NT2/D1 (cell line): ENCODE measurements at regions not wholly inside any gene's neighbourhood (a gene's known extent, or its start where the extent isn't known, plus 50 kb on each side); places are given as distances from the start of the nearest gene placed in this dataset.
"Not testable (repeated sequence)": the region's sequence is repeated elsewhere in the genome, so short reads cannot be mapped to it uniquely, and the experiment has no call there.

ENCODE experiments used
- DNase-seq: peaks from one replicate; pipeline ENCODE4 v3.0.0-alpha.2; 2011; ENCODE audit warnings: low read depth, low spot score
- H3K27me3 ChIP-seq: 2 replicates; pipeline ENCODE4 v1.6.0; 2011; ENCODE audit warnings: mild to moderate bottlenecking; ENCODE audit not compliant: insufficient read length, insufficient read depth
- H3K36me3 ChIP-seq: 2 replicates; pipeline ENCODE4 v1.6.1; 2011; ENCODE audit warnings: mild to moderate bottlenecking, low read length, mixed read lengths; ENCODE audit not compliant: insufficient read depth, insufficient read length
- H3K4me1 ChIP-seq: 2 replicates; pipeline ENCODE4 v1.5.1; 2011; ENCODE audit not compliant: insufficient read depth, insufficient read length
- H3K4me3 ChIP-seq: 2 replicates; pipeline ENCODE4 v1.5.1; 2011; ENCODE audit warnings: low read depth; ENCODE audit not compliant: insufficient read length
- H3K9ac ChIP-seq: 2 replicates; pipeline ENCODE4 v1.6.0; 2011; ENCODE audit warnings: low read depth; ENCODE audit not compliant: insufficient read length
- H3K9me3 ChIP-seq: 2 replicates; pipeline ENCODE4 v1.5.1; 2011; ENCODE audit warnings: mild to moderate bottlenecking, low read length; ENCODE audit not compliant: insufficient read depth
- SUZ12 ChIP-seq: IDR thresholded peaks from 2 replicates; pipeline ENCODE4 v1.6.1; 2011; ENCODE audit not compliant: insufficient read length, insufficient read depth; ENCODE audit errors: extremely low read depth
- YY1 ChIP-seq: IDR thresholded peaks from 2 replicates; pipeline ENCODE4 v1.6.1; 2011; ENCODE audit not compliant: insufficient read length, insufficient read depth
- ZNF274 ChIP-seq: IDR thresholded peaks from 2 replicates; pipeline ENCODE4 v1.6.1; 2011; ENCODE audit warnings: mild to moderate bottlenecking, low read depth, low read length

GRCh38 chrX:128804828-128805227 is 718.5 kb downstream of the SMARCA1 start:
- no peak for TF ChIP-seq ZNF274
- TF ChIP-seq YY1, result no peak
- no peak for TF ChIP-seq SUZ12
- H3K9ac ChIP-seq, result no peak overlapping the region
- H3K9me3 ChIP-seq, result no peaks in the 10 kb centered on the region
- DNase-seq, result no peak
- H3K27me3 ChIP-seq, result no peaks in the 10 kb centered on the region
- no peaks in the 10 kb centered on the region for H3K36me3 ChIP-seq
- no peak overlapping the region for H3K4me3 ChIP-seq
- H3K4me1 ChIP-seq, result no peaks in the 10 kb centered on the region

GRCh38 chrX:128800138-128800537 is 723.2 kb downstream of the SMARCA1 start:
- DNase-seq, result no peak
- TF ChIP-seq ZNF274, result no peak
- TF ChIP-seq SUZ12, result no peak
- H3K36me3 ChIP-seq, result no peaks in the 10 kb centered on the region
- no peak overlapping the region for H3K9ac ChIP-seq
- H3K4me1 ChIP-seq, result no peaks in the 10 kb centered on the region
- H3K27me3 ChIP-seq, result no peaks in the 10 kb centered on the region
- H3K4me3 ChIP-seq, result no peak overlapping the region
- no peaks in the 10 kb centered on the region for H3K9me3 ChIP-seq

GRCh38 chrX:128783139-128783538 is 730.9 kb upstream of the ACTRT1 start:
- DNase-seq, H3K4me3 ChIP-seq, H3K27me3 ChIP-seq, H3K9ac ChIP-seq, H3K36me3 ChIP-seq, H3K4me1 ChIP-seq, H3K9me3 ChIP-seq: not testable (repeated sequence)

GRCh38 chrX:128781506-128781905 is 729.3 kb upstream of the ACTRT1 start:
- Histone ChIP-seq H3K27me3 (no peaks in the 10 kb centered on the region), H3K4me1 (no peaks in the 10 kb centered on the region), H3K9me3 (no peaks in the 10 kb centered on the region), H3K36me3 (no peaks in the 10 kb centered on the region), H3K9ac (no peak overlapping the region), H3K4me3 (no peak overlapping the region)
- TF ChIP-seq SUZ12 (no peak), ZNF274 (no peak), YY1 (no peak)
- peak; percentile 18 for DNase-seq

- H3K36me3 ChIP-seq, result no peaks in the 10 kb centered on the region
- TF ChIP-seq YY1 (no peak), ZNF274 (no peak), SUZ12 (no peak)
- DNase-seq, result no peak
- no peaks in the 10 kb centered on the region for H3K4me1 ChIP-seq
- no peaks in the 10 kb centered on the region for H3K9me3 ChIP-seq
- H3K4me3 ChIP-seq, result no peak overlapping the region
- H3K9ac ChIP-seq, result no peak overlapping the region
- no peaks in the 10 kb centered on the region for H3K27me3 ChIP-seq
Measured at GRCh38 chrX:128780934-128781333, 728.7 kb upstream of the ACTRT1 start.

GRCh38 chrX:128769495-128769894 is 717.3 kb upstream of the ACTRT1 start:
- H3K4me1 ChIP-seq, result no peaks in the 10 kb centered on the region

GRCh38 chrX:128759745-128760144 is 707.5 kb upstream of the ACTRT1 start:
- Histone ChIP-seq H3K4me1 (no peaks in the 10 kb centered on the region), H3K27me3 (no peaks in the 10 kb centered on the region), H3K9me3 (no peaks in the 10 kb centered on the region), H3K4me3 (no peak overlapping the region), H3K9ac (no peak overlapping the region), H3K36me3 (no peaks in the 10 kb centered on the region)
- TF ChIP-seq ZNF274, result no peak
- no peak for TF ChIP-seq SUZ12
- TF ChIP-seq YY1, result no peak
- no peak for DNase-seq

More at GRCh38 chrX:128769495-128769894, 717.3 kb upstream of the ACTRT1 start:
- TF ChIP-seq ZNF274 (no peak), YY1 (no peak), SUZ12 (no peak)
- Histone ChIP-seq H3K36me3 (no peaks in the 10 kb centered on the region), H3K27me3 (no peaks in the 10 kb centered on the region), H3K4me3 (no peak overlapping the region), H3K9me3 (no peaks in the 10 kb centered on the region), H3K9ac (no peak overlapping the region)
- DNase-seq, result no peak

- H3K9ac ChIP-seq, result no peak overlapping the region
- no peaks in the 10 kb centered on the region for H3K9me3 ChIP-seq
- no peaks in the 10 kb centered on the region for H3K4me1 ChIP-seq
- no peaks in the 10 kb centered on the region for H3K27me3 ChIP-seq
- no peaks in the 10 kb centered on the region for H3K36me3 ChIP-seq
- H3K4me3 ChIP-seq, result no peak overlapping the region
- no peak for DNase-seq
- no peak for TF ChIP-seq ZNF274
- no peak for TF ChIP-seq SUZ12
Measured at GRCh38 chrX:128759177-128759576, 707.0 kb upstream of the ACTRT1 start.
